GM08714 (cell line): ENCODE measurements at regions not wholly inside any gene's neighbourhood (a gene's known extent, or its start where the extent isn't known, plus 50 kb on each side); places are given as distances from the start of the nearest gene placed in this dataset.

ENCODE experiments used
- H3K4me3 ChIP-seq: fragments of 200-500 bp; sonication (Bioruptor generic); 2 replicates; pipeline ENCODE4 v1.5.1; 2014; ENCODE audit warnings: mild to moderate bottlenecking, low read length, inconsistent platforms
- ZNF274 ChIP-seq: IDR thresholded peaks from 2 replicates; pipeline ENCODE4 v1.6.1; 2012; ENCODE audit warnings: mild to moderate bottlenecking, low read depth, low read length

- no peak overlapping the region for H3K4me3 ChIP-seq
- TF ChIP-seq ZNF274 = no peak
Measured at GRCh38 chr1:24992761-24993211, 62.7 kb upstream of the RUNX3 start.

- no peak overlapping the region for H3K4me3 ChIP-seq
- no peak for TF ChIP-seq ZNF274
Measured at GRCh38 chr1:24992124-24992760, 62.2 kb upstream of the RUNX3 start.

- no peak overlapping the region for H3K4me3 ChIP-seq
- no peak for TF ChIP-seq ZNF274
Measured at GRCh38 chr1:24991697-24992096, 61.6 kb upstream of the RUNX3 start.

- no peak overlapping the region for H3K4me3 ChIP-seq
- TF ChIP-seq ZNF274 = no peak
Measured at GRCh38 chr1:24990779-24991641, 60.9 kb upstream of the RUNX3 start.

- no peak for TF ChIP-seq ZNF274
- H3K4me3 ChIP-seq = no peak overlapping the region
Measured at GRCh38 chr1:24990136-24990535, 60.1 kb upstream of the RUNX3 start.

GRCh38 chr1:24989082-24989481 is 59.0 kb upstream of the RUNX3 start:
- H3K4me3 ChIP-seq = no peak overlapping the region
- TF ChIP-seq ZNF274 = no peak

GRCh38 chr1:24988558-24988912 is 58.5 kb upstream of the RUNX3 start:
- no peak overlapping the region for H3K4me3 ChIP-seq
- no peak for TF ChIP-seq ZNF274

GRCh38 chr1:24987875-24988557 is 57.9 kb upstream of the RUNX3 start:
- H3K4me3 ChIP-seq = no peak overlapping the region
- TF ChIP-seq ZNF274 = no peak

- H3K4me3 ChIP-seq = no peak overlapping the region
- TF ChIP-seq ZNF274 = no peak
Measured at GRCh38 chr1:24987424-24987823, 57.3 kb upstream of the RUNX3 start.

GRCh38 chr1:24986372-24986965 is 56.4 kb upstream of the RUNX3 start:
- no peak overlapping the region for H3K4me3 ChIP-seq
- TF ChIP-seq ZNF274 = no peak

GRCh38 chr1:24985737-24986136 is 55.7 kb upstream of the RUNX3 start:
- no peak overlapping the region for H3K4me3 ChIP-seq
- TF ChIP-seq ZNF274 = no peak

GRCh38 chr1:24984800-24985522 is 54.9 kb upstream of the RUNX3 start:
- no peak overlapping the region for H3K4me3 ChIP-seq
- no peak for TF ChIP-seq ZNF274

- TF ChIP-seq ZNF274 = no peak
- H3K4me3 ChIP-seq = no peak overlapping the region
Measured at GRCh38 chr1:24984300-24984699, 54.2 kb upstream of the RUNX3 start.
